Smooth muscle cell (in vitro differentiated cells): ENCODE measurements at regions not wholly inside any gene's neighbourhood (a gene's known extent, or its start where the extent isn't known, plus 50 kb on each side); places are given as distances from the start of the nearest gene placed in this dataset.

ENCODE experiments used
- DNase-seq: peaks from one replicate; lab custom pipeline; 2025; ENCODE audit not compliant: unreplicated experiment; lab: John Stamatoyannopoulos, UW
- H2AFZ ChIP-seq: fragments of 200-600 bp; sonication (generic); 2 replicates; pipeline ENCODE4 v1.6.0; 2016; ENCODE audit warnings: antibody characterized with exemption, low read depth, mild to moderate bottlenecking
- H3F3A ChIP-seq: fragments of 200-600 bp; sonication (generic); 2 replicates; pipeline ENCODE4 v1.6.0; 2017; ENCODE audit warnings: antibody characterized with exemption, low read depth
- H3K27ac ChIP-seq: fragments of 200-600 bp; sonication (generic); 2 replicates; pipeline ENCODE4 v1.5.1; 2016; ENCODE audit warnings: low read depth, mild to moderate bottlenecking
- H3K27me3 ChIP-seq: fragments of 200-600 bp; sonication (generic); 2 replicates; pipeline ENCODE4 v1.6.1; 2016; ENCODE audit warnings: low read depth, mild to moderate bottlenecking
- H3K36me3 ChIP-seq: fragments of 200-600 bp; sonication (generic); 2 replicates; pipeline ENCODE4 v1.5.1; 2016; ENCODE audit warnings: low read depth
- H3K4me1 ChIP-seq: fragments of 200-600 bp; sonication (generic); 2 replicates; pipeline ENCODE4 v1.5.1; 2016; ENCODE audit warnings: low read depth
- H3K4me2 ChIP-seq: fragments of 200-600 bp; sonication (generic); 2 replicates; pipeline ENCODE4 v1.6.0; 2016; ENCODE audit warnings: mild to moderate bottlenecking
- H3K4me3 ChIP-seq: fragments of 200-600 bp; sonication (generic); 2 replicates; pipeline ENCODE4 v1.5.1; 2016; ENCODE audit warnings: mild to moderate bottlenecking
- H3K79me2 ChIP-seq: fragments of 200-600 bp; sonication (generic); 2 replicates; pipeline ENCODE4 v1.6.0; 2016; ENCODE audit warnings: low read depth, mild to moderate bottlenecking
- H3K9ac ChIP-seq: fragments of 200-600 bp; sonication (generic); 2 replicates; pipeline ENCODE4 v1.6.0; 2016; ENCODE audit warnings: low read depth
- H3K9me3 ChIP-seq: fragments of 200-600 bp; sonication (generic); replicated peaks from 2 replicates; pipeline ENCODE4 v1.5.1; 2016; ENCODE audit warnings: low read depth
- H4K20me1 ChIP-seq: fragments of 200-600 bp; sonication (generic); 2 replicates; pipeline ENCODE4 v1.6.0; 2016; ENCODE audit warnings: low read depth
- WGBS: methylation state at CpG from one replicate; pipeline ENCODE4 v1.1.7; 2016; ENCODE audit warnings: low lambda C conversion rate; 5-methylcytosine and 5-hydroxymethylcytosine counted together
- TF ChIP-seq, protein P1 (sequence below): fragments of 200-600 bp; sonication (generic); IDR thresholded peaks from 2 replicates; pipeline ENCODE4 v1.5.1; 2017; ENCODE audit warnings: borderline replicate concordance, mild to moderate bottlenecking, antibody characterized with exemption; ENCODE audit not compliant: insufficient read depth, poor library complexity, severe bottlenecking

DNA sequence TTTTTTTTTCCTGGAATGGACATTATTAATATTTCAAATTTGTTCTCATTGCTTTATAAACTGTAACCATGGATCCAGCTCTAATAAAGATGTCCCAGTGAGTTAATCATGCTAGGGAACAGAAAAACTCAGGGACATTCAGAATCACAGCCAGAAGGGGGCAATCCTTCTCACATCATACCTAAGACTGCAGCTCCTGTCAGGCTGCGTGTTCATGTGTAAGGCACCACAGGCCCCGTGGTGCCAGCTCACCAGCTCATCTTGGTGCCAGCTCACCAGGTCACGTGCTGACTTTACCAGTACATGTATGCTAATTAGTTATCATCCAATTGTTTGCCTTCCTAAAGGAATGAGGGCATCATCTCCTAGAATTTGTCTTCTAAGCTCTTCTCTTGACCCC is 84.7 kb upstream of the NEDD4L start:
- H3K4me3 ChIP-seq: no peak overlapping the region
- H3K36me3 ChIP-seq: no peaks in the 10 kb centered on the region
- WGBS: 40% methylated on average over 3 of the region's 3 CpGs
- H3K27ac ChIP-seq: no peak overlapping the region
- no peak overlapping the region for H3K4me2 ChIP-seq
- H2AFZ ChIP-seq: no peak overlapping the region
- no peak overlapping the region for H3K9ac ChIP-seq
- no peak for DNase-seq
- no peaks in the 10 kb centered on the region for H3K4me1 ChIP-seq
- no peaks in the 10 kb centered on the region for H4K20me1 ChIP-seq
- no peaks in the 10 kb centered on the region for H3K9me3 ChIP-seq
- no peaks in the 10 kb centered on the region for H3F3A ChIP-seq
- H3K27me3 ChIP-seq: peaks cover 11% of the 10 kb centered on the region
- no peaks in the 10 kb centered on the region for H3K79me2 ChIP-seq
- TF ChIP-seq, protein P1, sequence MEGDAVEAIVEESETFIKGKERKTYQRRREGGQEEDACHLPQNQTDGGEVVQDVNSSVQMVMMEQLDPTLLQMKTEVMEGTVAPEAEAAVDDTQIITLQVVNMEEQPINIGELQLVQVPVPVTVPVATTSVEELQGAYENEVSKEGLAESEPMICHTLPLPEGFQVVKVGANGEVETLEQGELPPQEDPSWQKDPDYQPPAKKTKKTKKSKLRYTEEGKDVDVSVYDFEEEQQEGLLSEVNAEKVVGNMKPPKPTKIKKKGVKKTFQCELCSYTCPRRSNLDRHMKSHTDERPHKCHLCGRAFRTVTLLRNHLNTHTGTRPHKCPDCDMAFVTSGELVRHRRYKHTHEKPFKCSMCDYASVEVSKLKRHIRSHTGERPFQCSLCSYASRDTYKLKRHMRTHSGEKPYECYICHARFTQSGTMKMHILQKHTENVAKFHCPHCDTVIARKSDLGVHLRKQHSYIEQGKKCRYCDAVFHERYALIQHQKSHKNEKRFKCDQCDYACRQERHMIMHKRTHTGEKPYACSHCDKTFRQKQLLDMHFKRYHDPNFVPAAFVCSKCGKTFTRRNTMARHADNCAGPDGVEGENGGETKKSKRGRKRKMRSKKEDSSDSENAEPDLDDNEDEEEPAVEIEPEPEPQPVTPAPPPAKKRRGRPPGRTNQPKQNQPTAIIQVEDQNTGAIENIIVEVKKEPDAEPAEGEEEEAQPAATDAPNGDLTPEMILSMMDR: peak; percentile 29

DNA sequence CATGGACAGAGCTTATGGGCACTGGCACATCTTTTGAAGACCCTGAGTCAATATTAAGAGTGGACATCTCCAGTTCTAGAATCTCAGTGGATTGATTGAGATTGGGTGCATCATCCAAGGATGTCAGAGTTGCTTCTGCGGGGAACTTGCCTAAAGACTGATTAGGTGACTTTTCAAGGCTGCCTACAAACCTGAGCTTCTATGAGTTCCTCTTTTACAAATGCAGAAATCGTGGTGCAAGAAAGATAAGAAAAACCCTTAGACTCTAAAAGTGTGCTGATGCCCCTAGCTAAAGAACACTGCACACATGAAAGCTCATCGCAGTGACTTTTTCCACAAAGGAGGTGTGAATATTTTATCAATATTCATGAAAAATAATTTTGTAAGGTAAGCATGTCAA is 86.8 kb upstream of the NEDD4L start:
- Histone ChIP-seq H3K27me3 (peaks cover 11% of the 10 kb centered on the region), H2AFZ (no peak overlapping the region), H3K9me3 (no peaks in the 10 kb centered on the region), H3K4me3 (no peak overlapping the region), H3K9ac (no peak overlapping the region), H4K20me1 (no peaks in the 10 kb centered on the region), H3K4me1 (no peaks in the 10 kb centered on the region), H3K36me3 (no peaks in the 10 kb centered on the region), H3F3A (no peaks in the 10 kb centered on the region), H3K4me2 (no peak overlapping the region), H3K79me2 (no peaks in the 10 kb centered on the region), H3K27ac (no peak overlapping the region)
- TF ChIP-seq, protein P1: no peak
- DNase-seq: no peak
- 79% methylated on average over 3 of the region's 3 CpGs for WGBS

DNA sequence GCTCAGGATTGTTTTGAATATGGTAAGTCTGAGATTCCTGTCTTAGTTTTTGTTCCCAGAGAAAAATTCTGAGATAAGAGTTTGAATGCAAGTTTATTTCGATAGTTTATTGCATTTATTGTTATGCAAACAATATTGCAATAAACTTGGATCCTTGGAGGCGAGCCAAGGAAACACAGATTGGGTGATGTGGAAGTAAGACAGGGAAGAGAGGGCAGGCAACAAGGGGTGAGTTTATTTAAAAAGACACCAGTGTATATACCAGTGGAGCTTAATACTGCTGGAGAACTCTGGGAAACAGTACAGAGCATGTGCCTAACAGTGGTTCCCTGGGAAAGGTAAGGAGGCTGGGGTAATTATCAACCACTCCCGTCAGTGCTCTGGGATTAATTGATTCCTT is 87.5 kb upstream of the NEDD4L start:
- Histone ChIP-seq H3K4me3 (no peak overlapping the region), H4K20me1 (no peaks in the 10 kb centered on the region), H3K79me2 (no peaks in the 10 kb centered on the region), H3K27ac (no peak overlapping the region), H3K4me2 (no peak overlapping the region), H3K9ac (no peak overlapping the region), H3F3A (no peaks in the 10 kb centered on the region), H3K36me3 (no peaks in the 10 kb centered on the region), H3K27me3 (peaks cover 15% of the 10 kb centered on the region), H3K9me3 (no peaks in the 10 kb centered on the region), H2AFZ (no peak overlapping the region), H3K4me1 (no peaks in the 10 kb centered on the region)
- 86% methylated on average over 3 of the region's 3 CpGs for WGBS
- no peak for DNase-seq
- TF ChIP-seq, protein P1: no peak

DNA sequence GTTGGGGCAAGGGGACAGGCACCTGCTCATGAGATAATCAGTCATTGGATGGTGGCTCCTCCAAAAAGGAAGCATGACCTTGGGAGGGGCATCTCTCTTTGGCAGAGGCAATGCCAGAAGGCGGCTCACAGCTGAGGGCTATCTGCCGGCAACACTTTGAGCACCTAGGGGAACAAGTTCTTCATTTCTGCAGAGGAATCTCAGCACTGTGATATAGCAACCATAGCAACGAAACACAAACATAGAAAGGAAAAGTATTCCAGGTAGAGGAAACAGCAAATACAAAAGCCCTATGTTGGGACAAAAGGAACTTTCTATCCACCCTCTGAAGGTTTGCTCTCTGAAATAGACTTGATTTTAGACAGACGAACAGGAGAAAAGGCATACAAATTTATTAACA is 89.1 kb upstream of the NEDD4L start:
- no peak for DNase-seq
- H3K79me2 ChIP-seq: no peaks in the 10 kb centered on the region
- no peak overlapping the region for H3K4me3 ChIP-seq
- no peaks in the 10 kb centered on the region for H3K9me3 ChIP-seq
- H3K9ac ChIP-seq: no peak overlapping the region
- 90% methylated on average over 4 of the region's 4 CpGs for WGBS
- no peak overlapping the region for H2AFZ ChIP-seq
- no peaks in the 10 kb centered on the region for H3F3A ChIP-seq
- H4K20me1 ChIP-seq: no peaks in the 10 kb centered on the region
- H3K27me3 ChIP-seq: peaks cover 15% of the 10 kb centered on the region
- TF ChIP-seq, protein P1: no peak
- no peaks in the 10 kb centered on the region for H3K36me3 ChIP-seq
- no peak overlapping the region for H3K4me2 ChIP-seq
- H3K4me1 ChIP-seq: no peaks in the 10 kb centered on the region
- H3K27ac ChIP-seq: no peak overlapping the region
